ENCODE measurements at regions not wholly inside any gene's neighbourhood (a gene's known extent, or its start where the extent isn't known, plus 50 kb on each side); places are given as distances from the start of the nearest gene placed in this dataset.

GRCh38 chr1:193932979-193933378 is 746.6 kb upstream of the B3GALT2 start:
- no peak overlapping the region for H3K4me3 ChIP-seq (ENCODE audit: low read depth, low read length)
- TF ChIP-seq CTCF (IDR thresholded peaks at IDR 0.05; ENCODE audit: borderline replicate concordance, insufficient read depth, low read depth, low read length) = no peak

- H3K4me3 ChIP-seq (ENCODE audit: low read depth, low read length) = no peak overlapping the region
- no peak for TF ChIP-seq CTCF (IDR thresholded peaks at IDR 0.05; ENCODE audit: borderline replicate concordance, insufficient read depth, low read depth, low read length)
Measured at GRCh38 chr1:193931356-193931755, 744.9 kb upstream of the B3GALT2 start.

GRCh38 chr1:193929374-193930033 is 743.1 kb upstream of the B3GALT2 start:
- no peak overlapping the region for H3K4me3 ChIP-seq (ENCODE audit: low read depth, low read length)
- no peak for TF ChIP-seq CTCF (IDR thresholded peaks at IDR 0.05; ENCODE audit: borderline replicate concordance, insufficient read depth, low read depth, low read length)

GRCh38 chr1:193927550-193927949 is 741.1 kb upstream of the B3GALT2 start:
- no peak overlapping the region for H3K4me3 ChIP-seq (ENCODE audit: low read depth, low read length)

GRCh38 chr1:193926956-193927355 is 740.5 kb upstream of the B3GALT2 start:
- TF ChIP-seq CTCF (IDR thresholded peaks at IDR 0.05; ENCODE audit: borderline replicate concordance, insufficient read depth, low read depth, low read length) = no peak
- H3K4me3 ChIP-seq (ENCODE audit: low read depth, low read length) = no peak overlapping the region

More at GRCh38 chr1:193927550-193927949, 741.1 kb upstream of the B3GALT2 start:
- no peak for TF ChIP-seq CTCF (IDR thresholded peaks at IDR 0.05; ENCODE audit: borderline replicate concordance, insufficient read depth, low read depth, low read length)

GRCh38 chr1:193919827-193920226 is 733.4 kb upstream of the B3GALT2 start:
- no peak overlapping the region for H3K4me3 ChIP-seq (ENCODE audit: low read depth, low read length)
- TF ChIP-seq CTCF (IDR thresholded peaks at IDR 0.05; ENCODE audit: borderline replicate concordance, insufficient read depth, low read depth, low read length) = no peak

- no peak for TF ChIP-seq CTCF (IDR thresholded peaks at IDR 0.05; ENCODE audit: borderline replicate concordance, insufficient read depth, low read depth, low read length)
- H3K4me3 ChIP-seq (ENCODE audit: low read depth, low read length) = no peak overlapping the region
Measured at GRCh38 chr1:193916452-193916851, 730.0 kb upstream of the B3GALT2 start.

All from GM12875 (cell line).